GM23338 (cell line): ENCODE measurements at regions not wholly inside any gene's neighbourhood (a gene's known extent, or its start where the extent isn't known, plus 50 kb on each side); places are given as distances from the start of the nearest gene placed in this dataset.

ENCODE experiments used
- ATAC-seq: fragments of 200-7000 bp; cut with Tn5 transposase; 3 replicates; pipeline ENCODE4 v1.9.1; 2020
- DNase-seq: peaks from one replicate; pipeline ENCODE4 v3.0.0-alpha.2; 2015; ENCODE audit warnings: low spot score
- H2AFZ ChIP-seq: fragments of 200-600 bp; sonication (generic); 2 replicates; pipeline ENCODE4 v1.8.0; 2016; ENCODE audit warnings: antibody characterized with exemption, mild to moderate bottlenecking, moderate library complexity
- H3F3A ChIP-seq: fragments of 200-600 bp; sonication (generic); replicated peaks from 2 replicates; pipeline ENCODE4 v1.8.0; 2017; ENCODE audit warnings: antibody characterized with exemption, mixed run types, low read depth
- H3K27ac ChIP-seq: fragments of 200-600 bp; sonication (generic); 2 replicates; pipeline ENCODE4 v1.6.1; 2016; ENCODE audit warnings: low read depth
- H3K27me3 ChIP-seq: fragments of 200-600 bp; sonication (generic); 2 replicates; pipeline ENCODE4 v1.8.0; 2016; ENCODE audit warnings: mild to moderate bottlenecking, mixed run types, moderate library complexity; ENCODE audit not compliant: insufficient read depth
- H3K36me3 ChIP-seq: fragments of 200-600 bp; sonication (generic); 2 replicates; pipeline ENCODE4 v1.8.0; 2016; ENCODE audit warnings: mild to moderate bottlenecking; ENCODE audit not compliant: insufficient read depth
- H3K4me1 ChIP-seq: fragments of 200-600 bp; sonication (generic); 2 replicates; pipeline ENCODE4 v1.8.0; 2016; ENCODE audit warnings: mild to moderate bottlenecking, moderate library complexity; ENCODE audit not compliant: insufficient read depth
- H3K4me2 ChIP-seq: fragments of 200-600 bp; sonication (generic); 2 replicates; pipeline ENCODE4 v1.7.1; 2017; ENCODE audit warnings: mixed run types
- H3K4me3 ChIP-seq: fragments of 200-600 bp; sonication (generic); 2 replicates; pipeline ENCODE4 v1.6.1; 2016; ENCODE audit warnings: mixed run types
- H3K79me2 ChIP-seq: fragments of 200-600 bp; sonication (generic); replicated peaks from 2 replicates; pipeline ENCODE4 v1.8.0; 2017; ENCODE audit warnings: mild to moderate bottlenecking; ENCODE audit not compliant: insufficient read depth
- H3K9me2 ChIP-seq: fragments of 200-600 bp; sonication (generic); 2 replicates; pipeline ENCODE4 v1.8.0; 2017; ENCODE audit not compliant: insufficient read depth
- H4K20me1 ChIP-seq: fragments of 200-600 bp; sonication (generic); replicated peaks from 2 replicates; pipeline ENCODE4 v1.8.0; 2017; ENCODE audit warnings: mild to moderate bottlenecking; ENCODE audit not compliant: insufficient read depth
- H3K27ac Mint-ChIP-seq: 2 replicates; pipeline ENCODE4 v1.8.0; 2020; ENCODE audit warnings: inconsistent platforms, mild to moderate bottlenecking, moderate library complexity, mixed read lengths
- H3K27me3 Mint-ChIP-seq: 3 replicates; pipeline ENCODE4 v1.8.0; 2022; ENCODE audit warnings: low read depth, mild to moderate bottlenecking, moderate library complexity, mixed read lengths, inconsistent platforms; ENCODE audit not compliant: insufficient read depth, poor library complexity
- H3K36me3 Mint-ChIP-seq: 3 replicates; pipeline ENCODE4 v1.8.0; 2021; ENCODE audit warnings: low read depth, mild to moderate bottlenecking, inconsistent platforms, moderate library complexity, mixed read lengths
- H3K4me1 Mint-ChIP-seq: 3 replicates; pipeline ENCODE4 v1.8.0; 2020; ENCODE audit warnings: mild to moderate bottlenecking, inconsistent platforms, mixed read lengths
- H3K4me3 Mint-ChIP-seq: 3 replicates; pipeline ENCODE4 v1.8.0; 2021; ENCODE audit warnings: moderate library complexity, mild to moderate bottlenecking, inconsistent platforms, mixed read lengths
- H3K9me3 Mint-ChIP-seq: 3 replicates; pipeline ENCODE4 v1.8.0; 2020; ENCODE audit warnings: moderate library complexity, mild to moderate bottlenecking, inconsistent platforms, mixed read lengths
- CREB1 ChIP-seq: fragments of 250-450 bp; sonication (Bioruptor Pico); IDR thresholded peaks from 2 replicates; pipeline ENCODE4 v1.5.0; 2020; ENCODE audit warnings: low read depth, mild to moderate bottlenecking, moderate library complexity
- ETS1 ChIP-seq: IDR thresholded peaks from 2 replicates; pipeline ENCODE4 v1.6.1; 2016; ENCODE audit warnings: antibody characterized with exemption
- EZH2phosphoT487 ChIP-seq: fragments of 200-600 bp; sonication (generic); IDR thresholded peaks from one replicate; pipeline ENCODE4 v1.8.1; 2018; ENCODE audit warnings: antibody characterized with exemption; ENCODE audit not compliant: unreplicated experiment
- JUNB ChIP-seq: IDR thresholded peaks from one replicate; pipeline ENCODE4 v1.6.1; 2016; ENCODE audit warnings: antibody characterized with exemption; ENCODE audit not compliant: unreplicated experiment
- NANOG ChIP-seq: IDR thresholded peaks from 2 replicates; pipeline ENCODE4 v1.6.1; 2016; ENCODE audit warnings: antibody characterized with exemption, borderline replicate concordance
- POLR2AphosphoS5 ChIP-seq: IDR thresholded peaks from 2 replicates; pipeline ENCODE4 v1.6.1; 2016; ENCODE audit warnings: antibody characterized with exemption, low read depth
- REST ChIP-seq: IDR thresholded peaks from one replicate; pipeline ENCODE4 v1.6.1; 2018; ENCODE audit warnings: antibody characterized with exemption; ENCODE audit not compliant: unreplicated experiment
- STAT1 ChIP-seq: IDR thresholded peaks from one replicate; pipeline ENCODE4 v1.6.1; 2016; ENCODE audit warnings: antibody characterized with exemption; ENCODE audit not compliant: unreplicated experiment
- ZNF331 ChIP-seq: fragments of 250-450 bp; sonication (Bioruptor Pico); IDR thresholded peaks from 2 replicates; pipeline ENCODE4 v1.5.0; 2020; ENCODE audit warnings: low read depth, mild to moderate bottlenecking, moderate library complexity
- TF ChIP-seq, protein P1 (sequence below), 2 experiments: fragments of 200-600 bp in 1 of 2; sonication (generic) in 1 of 2; conservative IDR thresholded peaks; 2 replicates each; pipeline versions ENCODE4 v1.5.1 to v1.6.1; 2016 to 2017; ENCODE audit warnings: antibody characterized with exemption in 2 of 2, low read depth in 2 of 2, mild to moderate bottlenecking in 2 of 2, moderate library complexity in 1 of 2

- TF ChIP-seq REST: no peak
- TF ChIP-seq NANOG: no peak
- no peak for TF ChIP-seq ZNF331 (CRISPR knock-in tag)
- TF ChIP-seq, protein P1, sequence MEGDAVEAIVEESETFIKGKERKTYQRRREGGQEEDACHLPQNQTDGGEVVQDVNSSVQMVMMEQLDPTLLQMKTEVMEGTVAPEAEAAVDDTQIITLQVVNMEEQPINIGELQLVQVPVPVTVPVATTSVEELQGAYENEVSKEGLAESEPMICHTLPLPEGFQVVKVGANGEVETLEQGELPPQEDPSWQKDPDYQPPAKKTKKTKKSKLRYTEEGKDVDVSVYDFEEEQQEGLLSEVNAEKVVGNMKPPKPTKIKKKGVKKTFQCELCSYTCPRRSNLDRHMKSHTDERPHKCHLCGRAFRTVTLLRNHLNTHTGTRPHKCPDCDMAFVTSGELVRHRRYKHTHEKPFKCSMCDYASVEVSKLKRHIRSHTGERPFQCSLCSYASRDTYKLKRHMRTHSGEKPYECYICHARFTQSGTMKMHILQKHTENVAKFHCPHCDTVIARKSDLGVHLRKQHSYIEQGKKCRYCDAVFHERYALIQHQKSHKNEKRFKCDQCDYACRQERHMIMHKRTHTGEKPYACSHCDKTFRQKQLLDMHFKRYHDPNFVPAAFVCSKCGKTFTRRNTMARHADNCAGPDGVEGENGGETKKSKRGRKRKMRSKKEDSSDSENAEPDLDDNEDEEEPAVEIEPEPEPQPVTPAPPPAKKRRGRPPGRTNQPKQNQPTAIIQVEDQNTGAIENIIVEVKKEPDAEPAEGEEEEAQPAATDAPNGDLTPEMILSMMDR (conservative IDR thresholded peaks at IDR 0.05; ENCODE audit: low read depth in 2 of 2): no peak
- no peak for TF ChIP-seq ETS1
- no peak for TF ChIP-seq EZH2phosphoT487
- no peak for TF ChIP-seq POLR2AphosphoS5
- TF ChIP-seq CREB1: no peak
- no peak for TF ChIP-seq JUNB
These were observed 126.5 kb upstream of the B3GAT2 start (continued) for GRCh38 chr6:71083308-71083820.

- Mint-ChIP-seq H3K27ac (no peak overlapping the region), H3K27me3 (no peaks in the 10 kb centered on the region), H3K9me3 (no peaks in the 10 kb centered on the region; the same call in 2 of the 3 replicates), H3K4me3 (no peak overlapping the region), H3K4me1 (no peaks in the 10 kb centered on the region), H3K36me3 (no peaks in the 10 kb centered on the region)
- Histone ChIP-seq H3K27me3 (no peaks in the 10 kb centered on the region), H3K4me2 (no peak overlapping the region), H3K79me2 (no peaks in the 10 kb centered on the region), H3K4me1 (no peaks in the 10 kb centered on the region), H3K27ac (no peak overlapping the region), H4K20me1 (no peaks in the 10 kb centered on the region), H3F3A (no peaks in the 10 kb centered on the region), H3K36me3 (no peaks in the 10 kb centered on the region), H3K9me2 (peaks cover 6% of the 10 kb centered on the region; the same call in 1 of the 2 replicates), H2AFZ (no peak overlapping the region), H3K4me3 (no peak overlapping the region)
- DNase-seq (no peak), ATAC-seq (no peak)
- no peak for TF ChIP-seq JUNB
- TF ChIP-seq, protein P1 (conservative IDR thresholded peaks at IDR 0.05; ENCODE audit: low read depth in 2 of 2): no peak
- TF ChIP-seq STAT1: no peak
- TF ChIP-seq NANOG: no peak
- no peak for TF ChIP-seq ZNF331 (CRISPR knock-in tag)
These were observed 131.3 kb upstream of the B3GAT2 start for GRCh38 chr6:71088166-71088565.
